SK-N-MC (cell line): ENCODE measurements at regions not wholly inside any gene's neighbourhood (a gene's known extent, or its start where the extent isn't known, plus 50 kb on each side); places are given as distances from the start of the nearest gene placed in this dataset.

Source experiments
- DNase-seq: peaks from one replicate; pipeline ENCODE4 v3.0.0-alpha.2; 2011; ENCODE audit warnings: low read depth, low spot score
- H3K27ac ChIP-seq: fragments of 200-600 bp; sonication (generic); 2 replicates; pipeline ENCODE4 v1.5.1; 2016; ENCODE audit warnings: mixed run types
- H3K36me3 ChIP-seq: fragments of 200-600 bp; sonication (generic); 2 replicates; pipeline ENCODE4 v1.6.1; 2017; ENCODE audit warnings: antibody characterized with exemption, low read length, mixed read lengths; ENCODE audit not compliant: insufficient read depth
- H3K4me3 ChIP-seq: fragments of 200-600 bp; sonication (generic); 2 replicates; pipeline ENCODE4 v1.5.1; 2016
- H3K9ac ChIP-seq: fragments of 200-600 bp; sonication (generic); 2 replicates; pipeline ENCODE4 v1.8.0; 2017; ENCODE audit warnings: mixed run types, mixed read lengths; ENCODE audit not compliant: insufficient read length
- H3K9me3 ChIP-seq: fragments of 200-600 bp; sonication (generic); 2 replicates; pipeline ENCODE4 v1.6.1; 2017; ENCODE audit warnings: low read depth, mild to moderate bottlenecking, antibody characterized with exemption, low read length, moderate library complexity, mixed read lengths
- EZH2 ChIP-seq: fragments of 200-600 bp; sonication (generic); IDR thresholded peaks from one replicate; pipeline ENCODE4 v1.6.1; 2017; ENCODE audit warnings: antibody characterized with exemption
- FOXP2 ChIP-seq: optimal IDR thresholded peaks from 2 replicates; pipeline ENCODE3; 2011; ENCODE audit warnings: mild to moderate bottlenecking, moderate library complexity; ENCODE audit not compliant: insufficient read depth; ENCODE audit errors: extremely low read length, control extremely low read depth
- POLR2AphosphoS5 ChIP-seq: IDR thresholded peaks from 2 replicates; pipeline ENCODE4 v1.6.1; 2012; ENCODE audit warnings: mild to moderate bottlenecking, low read depth, low read length, borderline replicate concordance

GRCh38 chr2:111696226-111696625 is 187.8 kb downstream of the ANAPC1 start:
- no peak overlapping the region for H3K9ac ChIP-seq
- H3K4me3 ChIP-seq = no peak overlapping the region
- DNase-seq = no peak
- H3K36me3 ChIP-seq = no peaks in the 10 kb centered on the region
- H3K9me3 ChIP-seq = no peaks in the 10 kb centered on the region
- TF ChIP-seq EZH2 = no peak
- no peak for TF ChIP-seq FOXP2
- TF ChIP-seq POLR2AphosphoS5 = no peak
- no peak overlapping the region for H3K27ac ChIP-seq

- H3K9me3 ChIP-seq = no peaks in the 10 kb centered on the region
- TF ChIP-seq EZH2 (no peak), POLR2AphosphoS5 (no peak), FOXP2 (no peak)
- H3K4me3 ChIP-seq = no peak overlapping the region
- no peak for DNase-seq
- no peak overlapping the region for H3K27ac ChIP-seq
- H3K36me3 ChIP-seq = no peaks in the 10 kb centered on the region
- no peak overlapping the region for H3K9ac ChIP-seq
These were observed 186.4 kb downstream of the ANAPC1 start for GRCh38 chr2:111697560-111697959.

GRCh38 chr2:111698089-111698488 is 185.9 kb downstream of the ANAPC1 start:
- H3K36me3 ChIP-seq = no peaks in the 10 kb centered on the region
- no peak overlapping the region for H3K27ac ChIP-seq
- H3K9ac ChIP-seq = no peak overlapping the region
- no peaks in the 10 kb centered on the region for H3K9me3 ChIP-seq
- H3K4me3 ChIP-seq = no peak overlapping the region
- no peak for TF ChIP-seq POLR2AphosphoS5
- TF ChIP-seq FOXP2 = no peak
- TF ChIP-seq EZH2 = no peak
- no peak for DNase-seq

- H3K27ac ChIP-seq = peak overlapping the region; percentile 79; the same call in 1 of the 2 replicates
These were observed 185.0 kb downstream of the ANAPC1 start for GRCh38 chr2:111698743-111699554.

GRCh38 chr2:111701266-111701665 is 182.7 kb downstream of the ANAPC1 start:
- H3K4me3 ChIP-seq = no peak overlapping the region
- no peaks in the 10 kb centered on the region for H3K9me3 ChIP-seq
- no peaks in the 10 kb centered on the region for H3K36me3 ChIP-seq
- H3K9ac ChIP-seq = no peak overlapping the region
- TF ChIP-seq EZH2 (no peak), FOXP2 (no peak), POLR2AphosphoS5 (no peak)
- H3K27ac ChIP-seq = no peak overlapping the region
- DNase-seq = no peak

More at GRCh38 chr2:111698743-111699554, 185.0 kb downstream of the ANAPC1 start:
- TF ChIP-seq FOXP2 (no peak), EZH2 (no peak), POLR2AphosphoS5 (peak; percentile 25; the same call in 1 of the 2 replicates)
- peak; percentile 88 for DNase-seq
- H3K9ac ChIP-seq = peak overlapping the region; percentile 61
- no peaks in the 10 kb centered on the region for H3K36me3 ChIP-seq
- peak overlapping the region; percentile 60 for H3K4me3 ChIP-seq
- no peaks in the 10 kb centered on the region for H3K9me3 ChIP-seq

- H3K27ac ChIP-seq = no peak overlapping the region
- no peak for DNase-seq
- H3K9ac ChIP-seq = no peak overlapping the region
These were observed 182.2 kb downstream of the ANAPC1 start for GRCh38 chr2:111701798-111702118.

GRCh38 chr2:111702119-111702803 is 181.7 kb downstream of the ANAPC1 start:
- no peak overlapping the region for H3K27ac ChIP-seq
- no peak overlapping the region for H3K4me3 ChIP-seq
- no peaks in the 10 kb centered on the region for H3K36me3 ChIP-seq
- no peak for DNase-seq
- H3K9me3 ChIP-seq = no peaks in the 10 kb centered on the region
- TF ChIP-seq FOXP2 = no peak
- TF ChIP-seq EZH2 = no peak
- TF ChIP-seq POLR2AphosphoS5 = no peak
- H3K9ac ChIP-seq = no peak overlapping the region

More at GRCh38 chr2:111701798-111702118, 182.2 kb downstream of the ANAPC1 start:
- Histone ChIP-seq H3K9me3 (no peaks in the 10 kb centered on the region), H3K4me3 (no peak overlapping the region), H3K36me3 (no peaks in the 10 kb centered on the region)
- TF ChIP-seq EZH2 (no peak), FOXP2 (no peak), POLR2AphosphoS5 (no peak)

- Histone ChIP-seq H3K9me3 (no peaks in the 10 kb centered on the region), H3K9ac (no peak overlapping the region), H3K4me3 (no peak overlapping the region), H3K36me3 (no peaks in the 10 kb centered on the region), H3K27ac (no peak overlapping the region)
- TF ChIP-seq EZH2 = no peak
- no peak for TF ChIP-seq FOXP2
- no peak for TF ChIP-seq POLR2AphosphoS5
- no peak for DNase-seq
These were observed 181.2 kb downstream of the ANAPC1 start for GRCh38 chr2:111702804-111703196.
